ENCODE measurements at regions not wholly inside any gene's neighbourhood (a gene's known extent, or its start where the extent isn't known, plus 50 kb on each side); places are given as distances from the start of the nearest gene placed in this dataset.

- no peak overlapping the region for H3K4me2 ChIP-seq (ENCODE audit: low read length, poor library complexity, severe bottlenecking)
- no peaks in the 10 kb centered on the region for H3K79me1 ChIP-seq (replicated peaks; ENCODE audit: low read length, poor library complexity, severe bottlenecking)
- no peak overlapping the region for H4K91ac ChIP-seq (ENCODE audit: low read length)
- H3K23ac ChIP-seq (ENCODE audit: low read length in 2 of 2) = no peak overlapping the region
- no peak for DNase-seq
- no peak overlapping the region for H2AK5ac ChIP-seq (ENCODE audit: low read length, severe bottlenecking)
- no peak overlapping the region for H3K9ac ChIP-seq (ENCODE audit: low read length)
- no peak overlapping the region for H4K8ac ChIP-seq (ENCODE audit: low read length)
- no peak overlapping the region for H3K18ac ChIP-seq (ENCODE audit: low read depth in 1 of 2, low read length in 2 of 2)
- no peaks in the 10 kb centered on the region for H3K36me3 ChIP-seq (ENCODE audit: control insufficient read depth in 1 of 2, insufficient read depth in 2 of 2, low read depth in 1 of 2, low read length in 2 of 2)
- no peak overlapping the region for H3K27ac ChIP-seq (ENCODE audit: low read length, poor library complexity, severe bottlenecking)
- H3K4me3 ChIP-seq (ENCODE audit: insufficient read depth in 1 of 2, low read depth in 1 of 2, low read length in 2 of 2) = no peak overlapping the region
- H3K27me3 ChIP-seq (ENCODE audit: control insufficient read depth in 1 of 2, insufficient read depth in 1 of 2, low read length in 2 of 2) = no peaks in the 10 kb centered on the region
- no peak overlapping the region for H3K4ac ChIP-seq (ENCODE audit: low read depth in 1 of 2, low read length in 2 of 2)
- no peak overlapping the region for H2BK5ac ChIP-seq (ENCODE audit: low read depth, low read length, poor library complexity, severe bottlenecking)
- H2BK12ac ChIP-seq (ENCODE audit: low read length in 2 of 2) = no peak overlapping the region
- no peaks in the 10 kb centered on the region for H3K9me3 ChIP-seq (ENCODE audit: control insufficient read depth, low read length)
- no peaks in the 10 kb centered on the region for H3K4me1 ChIP-seq (ENCODE audit: control insufficient read depth, insufficient read depth, low read depth, low read length)
- 94% methylated on average over 2 of the region's 2 CpGs for WGBS
- H2BK15ac ChIP-seq (ENCODE audit: low read depth, poor library complexity, severe bottlenecking) = no peak overlapping the region
- H2BK120ac ChIP-seq (ENCODE audit: low read depth, low read length) = no peak overlapping the region
- H2AFZ ChIP-seq (ENCODE audit: low read depth, low read length) = no peak overlapping the region
- H3K14ac ChIP-seq (ENCODE audit: low read length in 2 of 2) = no peak overlapping the region
Observed at GRCh38 chr3:117709108-117709507, 999.5 kb downstream of the TUSC7 start.

- no peak overlapping the region for H2BK15ac ChIP-seq (ENCODE audit: low read depth, poor library complexity, severe bottlenecking)
- H3K14ac ChIP-seq (ENCODE audit: low read length in 2 of 2) = no peak overlapping the region
- H3K23ac ChIP-seq (ENCODE audit: low read length in 2 of 2) = no peak overlapping the region
- H2BK12ac ChIP-seq (ENCODE audit: low read length in 2 of 2) = no peak overlapping the region
- H2AFZ ChIP-seq (ENCODE audit: low read depth, low read length) = no peak overlapping the region
- no peak overlapping the region for H4K91ac ChIP-seq (ENCODE audit: low read length)
- 88% methylated on average over 1 of the region's 1 CpG for WGBS
- H3K4ac ChIP-seq (ENCODE audit: low read depth in 1 of 2, low read length in 2 of 2) = no peak overlapping the region
- no peaks in the 10 kb centered on the region for H3K79me1 ChIP-seq (replicated peaks; ENCODE audit: low read length, poor library complexity, severe bottlenecking)
- H3K18ac ChIP-seq (ENCODE audit: low read depth in 1 of 2, low read length in 2 of 2) = no peak overlapping the region
- no peak overlapping the region for H3K4me2 ChIP-seq (ENCODE audit: low read length, poor library complexity, severe bottlenecking)
- no peak overlapping the region for H2BK120ac ChIP-seq (ENCODE audit: low read depth, low read length)
- H3K4me3 ChIP-seq (ENCODE audit: insufficient read depth in 1 of 2, low read depth in 1 of 2, low read length in 2 of 2) = no peak overlapping the region
- H4K8ac ChIP-seq (ENCODE audit: low read length) = no peak overlapping the region
- no peaks in the 10 kb centered on the region for H3K9me3 ChIP-seq (ENCODE audit: control insufficient read depth, low read length)
- H3K9ac ChIP-seq (ENCODE audit: low read length) = no peak overlapping the region
- no peaks in the 10 kb centered on the region for H3K4me1 ChIP-seq (ENCODE audit: control insufficient read depth, insufficient read depth, low read depth, low read length)
- H3K36me3 ChIP-seq (ENCODE audit: control insufficient read depth in 1 of 2, insufficient read depth in 2 of 2, low read depth in 1 of 2, low read length in 2 of 2) = no peaks in the 10 kb centered on the region
- no peak overlapping the region for H2BK5ac ChIP-seq (ENCODE audit: low read depth, low read length, poor library complexity, severe bottlenecking)
- DNase-seq = no peak
- H3K27me3 ChIP-seq (ENCODE audit: control insufficient read depth in 1 of 2, insufficient read depth in 1 of 2, low read length in 2 of 2) = no peaks in the 10 kb centered on the region
- no peak overlapping the region for H2AK5ac ChIP-seq (ENCODE audit: low read length, severe bottlenecking)
- no peak overlapping the region for H3K27ac ChIP-seq (ENCODE audit: low read length, poor library complexity, severe bottlenecking)
Observed at GRCh38 chr3:117710501-117710900, 1000.9 kb downstream of the TUSC7 start.

GRCh38 chr3:117719316-117719926 lies 1009.8 kb downstream of the TUSC7 start:
- Histone ChIP-seq H2BK12ac (ENCODE audit: low read length in 2 of 2) (no peak overlapping the region), H3K79me1 (replicated peaks; ENCODE audit: low read length, poor library complexity, severe bottlenecking) (no peaks in the 10 kb centered on the region), H3K4ac (ENCODE audit: low read depth in 1 of 2, low read length in 2 of 2) (no peak overlapping the region), H3K9me3 (ENCODE audit: control insufficient read depth, low read length) (no peaks in the 10 kb centered on the region), H3K4me2 (ENCODE audit: low read length, poor library complexity, severe bottlenecking) (no peak overlapping the region), H3K27ac (ENCODE audit: low read length, poor library complexity, severe bottlenecking) (no peak overlapping the region), H3K27me3 (ENCODE audit: control insufficient read depth in 1 of 2, insufficient read depth in 1 of 2, low read length in 2 of 2) (no peaks in the 10 kb centered on the region), H3K23ac (ENCODE audit: low read length in 2 of 2) (no peak overlapping the region), H3K18ac (ENCODE audit: low read depth in 1 of 2, low read length in 2 of 2) (no peak overlapping the region), H2BK120ac (ENCODE audit: low read depth, low read length) (no peak overlapping the region), H2BK15ac (ENCODE audit: low read depth, poor library complexity, severe bottlenecking) (no peak overlapping the region), H3K36me3 (ENCODE audit: control insufficient read depth in 1 of 2, insufficient read depth in 2 of 2, low read depth in 1 of 2, low read length in 2 of 2) (no peaks in the 10 kb centered on the region), H3K4me3 (ENCODE audit: insufficient read depth in 1 of 2, low read depth in 1 of 2, low read length in 2 of 2) (no peak overlapping the region), H4K91ac (ENCODE audit: low read length) (no peak overlapping the region), H3K9ac (ENCODE audit: low read length) (no peak overlapping the region), H2AFZ (ENCODE audit: low read depth, low read length) (no peak overlapping the region), H3K14ac (ENCODE audit: low read length in 2 of 2) (no peak overlapping the region), H4K8ac (ENCODE audit: low read length) (no peak overlapping the region), H3K4me1 (ENCODE audit: control insufficient read depth, insufficient read depth, low read depth, low read length) (no peaks in the 10 kb centered on the region), H2AK5ac (ENCODE audit: low read length, severe bottlenecking) (no peak overlapping the region), H2BK5ac (ENCODE audit: low read depth, low read length, poor library complexity, severe bottlenecking) (no peak overlapping the region)
- no CpG with 5 or more reads among the region's 2 CpGs for WGBS
- peak; percentile 43 for DNase-seq

- Histone ChIP-seq H2BK12ac (ENCODE audit: low read length in 2 of 2) (no peak overlapping the region), H3K4ac (ENCODE audit: low read depth in 1 of 2, low read length in 2 of 2) (no peak overlapping the region), H3K4me1 (ENCODE audit: control insufficient read depth, insufficient read depth, low read depth, low read length) (no peaks in the 10 kb centered on the region), H3K9ac (ENCODE audit: low read length) (no peak overlapping the region), H2BK120ac (ENCODE audit: low read depth, low read length) (no peak overlapping the region), H3K27ac (ENCODE audit: low read length, poor library complexity, severe bottlenecking) (no peak overlapping the region), H2AFZ (ENCODE audit: low read depth, low read length) (no peak overlapping the region), H3K79me1 (replicated peaks; ENCODE audit: low read length, poor library complexity, severe bottlenecking) (no peaks in the 10 kb centered on the region), H2AK5ac (ENCODE audit: low read length, severe bottlenecking) (no peak overlapping the region), H3K23ac (ENCODE audit: low read length in 2 of 2) (no peak overlapping the region), H3K36me3 (ENCODE audit: control insufficient read depth in 1 of 2, insufficient read depth in 2 of 2, low read depth in 1 of 2, low read length in 2 of 2) (no peaks in the 10 kb centered on the region), H2BK15ac (ENCODE audit: low read depth, poor library complexity, severe bottlenecking) (no peak overlapping the region), H4K91ac (ENCODE audit: low read length) (no peak overlapping the region), H3K4me3 (ENCODE audit: insufficient read depth in 1 of 2, low read depth in 1 of 2, low read length in 2 of 2) (no peak overlapping the region), H3K14ac (ENCODE audit: low read length in 2 of 2) (no peak overlapping the region), H2BK5ac (ENCODE audit: low read depth, low read length, poor library complexity, severe bottlenecking) (no peak overlapping the region), H3K4me2 (ENCODE audit: low read length, poor library complexity, severe bottlenecking) (no peak overlapping the region), H3K27me3 (ENCODE audit: control insufficient read depth in 1 of 2, insufficient read depth in 1 of 2, low read length in 2 of 2) (no peaks in the 10 kb centered on the region), H4K8ac (ENCODE audit: low read length) (no peak overlapping the region), H3K18ac (ENCODE audit: low read depth in 1 of 2, low read length in 2 of 2) (no peak overlapping the region), H3K9me3 (ENCODE audit: control insufficient read depth, low read length) (no peaks in the 10 kb centered on the region)
- DNase-seq = no peak
- WGBS = 100% methylated on average over 1 of the region's 2 CpGs
Observed at GRCh38 chr3:117721866-117722265, 1012.3 kb downstream of the TUSC7 start.

Measured in mesenchymal stem cell (in vitro differentiated cells and primary cell).